ENCODE measurements at regions not wholly inside any gene's neighbourhood (a gene's known extent, or its start where the extent isn't known, plus 50 kb on each side); places are given as distances from the start of the nearest gene placed in this dataset.

- no peak for TF ChIP-seq POLR2A (IDR thresholded peaks at IDR 0.05)
- TF ChIP-seq, protein P1, sequence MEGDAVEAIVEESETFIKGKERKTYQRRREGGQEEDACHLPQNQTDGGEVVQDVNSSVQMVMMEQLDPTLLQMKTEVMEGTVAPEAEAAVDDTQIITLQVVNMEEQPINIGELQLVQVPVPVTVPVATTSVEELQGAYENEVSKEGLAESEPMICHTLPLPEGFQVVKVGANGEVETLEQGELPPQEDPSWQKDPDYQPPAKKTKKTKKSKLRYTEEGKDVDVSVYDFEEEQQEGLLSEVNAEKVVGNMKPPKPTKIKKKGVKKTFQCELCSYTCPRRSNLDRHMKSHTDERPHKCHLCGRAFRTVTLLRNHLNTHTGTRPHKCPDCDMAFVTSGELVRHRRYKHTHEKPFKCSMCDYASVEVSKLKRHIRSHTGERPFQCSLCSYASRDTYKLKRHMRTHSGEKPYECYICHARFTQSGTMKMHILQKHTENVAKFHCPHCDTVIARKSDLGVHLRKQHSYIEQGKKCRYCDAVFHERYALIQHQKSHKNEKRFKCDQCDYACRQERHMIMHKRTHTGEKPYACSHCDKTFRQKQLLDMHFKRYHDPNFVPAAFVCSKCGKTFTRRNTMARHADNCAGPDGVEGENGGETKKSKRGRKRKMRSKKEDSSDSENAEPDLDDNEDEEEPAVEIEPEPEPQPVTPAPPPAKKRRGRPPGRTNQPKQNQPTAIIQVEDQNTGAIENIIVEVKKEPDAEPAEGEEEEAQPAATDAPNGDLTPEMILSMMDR (IDR thresholded peaks at IDR 0.05) = no peak
Observed at GRCh38 chr15:95864467-95864886, 466.0 kb upstream of the NR2F2 start.
